ENCODE measurements at regions not wholly inside any gene's neighbourhood (a gene's known extent, or its start where the extent isn't known, plus 50 kb on each side); places are given as distances from the start of the nearest gene placed in this dataset.

GRCh38 chr12:42960087-42960527 lies 370.6 kb upstream of the PRICKLE1 start:
- no peak for DNase-seq (ENCODE audit: low read depth in 1 of 2, low spot score in 1 of 2)
- H3K27ac ChIP-seq (replicated peaks) = no peak overlapping the region

GRCh38 chr12:42958291-42958674 lies 368.7 kb upstream of the PRICKLE1 start:
- no peak for DNase-seq (ENCODE audit: low read depth in 1 of 2, low spot score in 1 of 2)
- TF ChIP-seq CTCF (IDR thresholded peaks at IDR 0.05; ENCODE audit: insufficient read depth, low read length) = no peak
- TF ChIP-seq REST (IDR thresholded peaks at IDR 0.05; ENCODE audit: insufficient replicate concordance, low read depth) = no peak
- no peak for TF ChIP-seq GABPA (IDR thresholded peaks at IDR 0.05; ENCODE audit: low read depth)
- Histone ChIP-seq H3K4me3 (replicated peaks; ENCODE audit: insufficient read depth, low read length) (no peak overlapping the region), H3K27me3 (ENCODE audit: insufficient read depth, poor library complexity, severe bottlenecking) (peaks cover 3% of the 10 kb centered on the region), H3K27ac (replicated peaks) (no peak overlapping the region)

More at GRCh38 chr12:42960087-42960527, 370.6 kb upstream of the PRICKLE1 start:
- TF ChIP-seq GABPA (IDR thresholded peaks at IDR 0.05; ENCODE audit: low read depth) = no peak
- TF ChIP-seq SPI1 (IDR thresholded peaks at IDR 0.05; ENCODE audit: borderline replicate concordance, low read depth) = no peak
- no peak for TF ChIP-seq CTCF (IDR thresholded peaks at IDR 0.05; ENCODE audit: insufficient read depth, low read length)
- no peak for TF ChIP-seq REST (IDR thresholded peaks at IDR 0.05; ENCODE audit: insufficient replicate concordance, low read depth)
- no peak for TF ChIP-seq POLR2AphosphoS5 (IDR thresholded peaks at IDR 0.05; ENCODE audit: low read depth)
- H3K4me3 ChIP-seq (replicated peaks; ENCODE audit: insufficient read depth, low read length) = no peak overlapping the region
- peaks cover 3% of the 10 kb centered on the region for H3K27me3 ChIP-seq (ENCODE audit: insufficient read depth, poor library complexity, severe bottlenecking)

- TF ChIP-seq POLR2AphosphoS5 (IDR thresholded peaks at IDR 0.05; ENCODE audit: low read depth) (no peak), SPI1 (IDR thresholded peaks at IDR 0.05; ENCODE audit: borderline replicate concordance, low read depth) (no peak), CTCF (IDR thresholded peaks at IDR 0.05; ENCODE audit: insufficient read depth, low read length) (no peak), REST (IDR thresholded peaks at IDR 0.05; ENCODE audit: insufficient replicate concordance, low read depth) (no peak)
- no peak overlapping the region for H3K27ac ChIP-seq (replicated peaks)
- DNase-seq (ENCODE audit: low read depth in 1 of 2, low spot score in 1 of 2) = no peak
Measured at GRCh38 chr12:42957561-42958290, 368.2 kb upstream of the PRICKLE1 start.

More at GRCh38 chr12:42957561-42958290, 368.2 kb upstream of the PRICKLE1 start:
- no peak overlapping the region for H3K4me3 ChIP-seq (replicated peaks; ENCODE audit: insufficient read depth, low read length)
- H3K27me3 ChIP-seq (ENCODE audit: insufficient read depth, poor library complexity, severe bottlenecking) = peaks cover 3% of the 10 kb centered on the region

All from HL-60 (cell line).